MCF 10A (cell line): ENCODE measurements at regions not wholly inside any gene's neighbourhood (a gene's known extent, or its start where the extent isn't known, plus 50 kb on each side); places are given as distances from the start of the nearest gene placed in this dataset.

Experiments
- BruUV-seq: library from RNA; stranded (reverse); fragments of 400-500 nt; replicated peaks from 2 replicates; lab custom pipeline; 2021; lab: Mats Ljungman, UMichigan
- CTCF ChIA-PET: fragments of 300-600 bp; sonication (Branson Sonifier 250); formaldehyde crosslinking; extraction: SDS; loops from one replicate; lab custom pipeline; 2021; ENCODE audit warnings: antibody characterized with exemption, inconsistent platforms; lab: Yijun Ruan, JAX
- POLR2A ChIA-PET: fragments of 300-600, 350-650 bp; sonication (Branson Sonifier 250); formaldehyde crosslinking; extraction: SDS; loops from one replicate; lab custom pipeline; 2020; ENCODE audit warnings: antibody characterized with exemption, inconsistent platforms; lab: Yijun Ruan, JAX
- DNase-seq: peaks from one replicate; pipeline ENCODE4 v3.0.0-alpha.2; 2018; ENCODE audit not compliant: unreplicated experiment
- H3K27ac Mint-ChIP-seq: one replicate; pipeline ENCODE4 v1.8.0; 2022; ENCODE audit warnings: mild to moderate bottlenecking, low read depth, mixed read lengths; ENCODE audit not compliant: unreplicated experiment
- H3K27me3 Mint-ChIP-seq: one replicate; pipeline ENCODE4 v1.8.0; 2022; ENCODE audit warnings: mixed read lengths; ENCODE audit not compliant: insufficient read depth, unreplicated experiment
- H3K36me3 Mint-ChIP-seq: one replicate; pipeline ENCODE4 v1.8.0; 2022; ENCODE audit warnings: mild to moderate bottlenecking, moderate library complexity, mixed read lengths; ENCODE audit not compliant: insufficient read depth, unreplicated experiment
- H3K4me1 Mint-ChIP-seq: one replicate; pipeline ENCODE4 v1.8.0; 2022; ENCODE audit warnings: mixed read lengths; ENCODE audit not compliant: insufficient read depth, unreplicated experiment
- H3K4me3 Mint-ChIP-seq: one replicate; pipeline ENCODE4 v1.8.0; 2022; ENCODE audit warnings: mild to moderate bottlenecking, moderate library complexity, mixed read lengths; ENCODE audit not compliant: unreplicated experiment
- H3K9me3 Mint-ChIP-seq: one replicate; pipeline ENCODE4 v1.8.0; 2022; ENCODE audit warnings: mixed read lengths; ENCODE audit not compliant: unreplicated experiment
- intact Hi-C: fragments of 100-400 bp; cut with micrococcal nuclease; formaldehyde crosslinking; loops from 2 replicates; pipeline ENCODE4 v1.14.1; 2022
- TF ChIP-seq, protein P1 (sequence below): fragments of 200-600 bp; IDR thresholded peaks from one replicate; pipeline ENCODE4 v1.8.0; 2022; ENCODE audit warnings: antibody characterized with exemption, mild to moderate bottlenecking; ENCODE audit not compliant: unreplicated experiment

DNA sequence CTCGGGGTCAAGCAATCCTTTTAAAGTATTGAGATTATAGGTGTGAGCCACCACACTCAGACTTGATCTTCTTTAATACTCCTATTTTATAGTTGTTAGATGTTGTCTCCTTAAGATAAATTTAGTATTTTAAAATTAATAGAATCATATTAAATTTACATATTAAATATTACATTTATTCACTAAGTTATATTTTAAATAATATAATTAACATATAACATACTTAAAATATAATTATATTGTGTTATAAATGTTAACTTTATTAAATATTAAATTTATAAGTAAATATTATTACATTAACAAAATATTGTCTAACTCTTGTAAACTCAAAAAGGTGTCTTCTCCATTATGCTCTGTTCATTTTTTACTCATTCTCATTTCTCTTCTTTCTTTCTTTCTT, 675.9 kb upstream of the ADGRL4 start:
- POLR2A ChIA-PET = no interaction called here
- no peak overlapping the region for H3K27ac Mint-ChIP-seq
- DNase-seq = no peak
- no peaks in the 10 kb centered on the region for H3K4me1 Mint-ChIP-seq
- H3K36me3 Mint-ChIP-seq = no peaks in the 10 kb centered on the region
- H3K4me3 Mint-ChIP-seq = no peak overlapping the region
- no TSS peak for BruUV-seq
- no peaks in the 10 kb centered on the region for H3K27me3 Mint-ChIP-seq
- TF ChIP-seq, protein P1, sequence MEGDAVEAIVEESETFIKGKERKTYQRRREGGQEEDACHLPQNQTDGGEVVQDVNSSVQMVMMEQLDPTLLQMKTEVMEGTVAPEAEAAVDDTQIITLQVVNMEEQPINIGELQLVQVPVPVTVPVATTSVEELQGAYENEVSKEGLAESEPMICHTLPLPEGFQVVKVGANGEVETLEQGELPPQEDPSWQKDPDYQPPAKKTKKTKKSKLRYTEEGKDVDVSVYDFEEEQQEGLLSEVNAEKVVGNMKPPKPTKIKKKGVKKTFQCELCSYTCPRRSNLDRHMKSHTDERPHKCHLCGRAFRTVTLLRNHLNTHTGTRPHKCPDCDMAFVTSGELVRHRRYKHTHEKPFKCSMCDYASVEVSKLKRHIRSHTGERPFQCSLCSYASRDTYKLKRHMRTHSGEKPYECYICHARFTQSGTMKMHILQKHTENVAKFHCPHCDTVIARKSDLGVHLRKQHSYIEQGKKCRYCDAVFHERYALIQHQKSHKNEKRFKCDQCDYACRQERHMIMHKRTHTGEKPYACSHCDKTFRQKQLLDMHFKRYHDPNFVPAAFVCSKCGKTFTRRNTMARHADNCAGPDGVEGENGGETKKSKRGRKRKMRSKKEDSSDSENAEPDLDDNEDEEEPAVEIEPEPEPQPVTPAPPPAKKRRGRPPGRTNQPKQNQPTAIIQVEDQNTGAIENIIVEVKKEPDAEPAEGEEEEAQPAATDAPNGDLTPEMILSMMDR = no peak
- CTCF ChIA-PET = no interaction called here
- H3K9me3 Mint-ChIP-seq = peaks cover 13% of the 10 kb centered on the region
- intact Hi-C loops = no loop called here

DNA sequence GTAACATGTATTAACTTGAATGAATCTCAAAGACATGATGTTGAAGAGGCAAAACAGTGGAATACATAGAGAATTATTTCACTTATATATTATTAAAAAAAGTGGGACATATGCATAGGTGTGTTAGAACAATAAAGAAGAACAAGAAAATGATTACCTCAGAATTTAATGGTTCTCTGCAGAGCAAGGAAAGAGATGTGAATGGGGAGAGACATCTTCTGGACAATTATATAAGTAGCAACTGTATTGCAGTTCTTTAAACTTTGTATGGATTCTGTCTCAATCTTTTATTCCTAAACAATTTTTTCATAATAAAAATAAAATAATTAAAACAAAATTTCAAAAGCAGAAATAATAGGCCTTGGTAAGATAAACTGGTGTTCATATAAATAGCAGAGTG, 674.9 kb upstream of the ADGRL4 start:
- intact Hi-C loops = no loop called here
- no TSS peak for BruUV-seq
- Mint-ChIP-seq H3K36me3 (no peaks in the 10 kb centered on the region), H3K27me3 (no peaks in the 10 kb centered on the region), H3K4me3 (no peak overlapping the region), H3K4me1 (no peaks in the 10 kb centered on the region), H3K27ac (no peak overlapping the region), H3K9me3 (peaks cover 15% of the 10 kb centered on the region)
- TF ChIP-seq, protein P1 = no peak
- CTCF ChIA-PET = interaction anchor here (0.6 to 0.7 kb wide), 3 partner anchors 19 to 328 kb away, joined by 3 to 4 read pairs (median 3); no protein-coding TSS in a partner anchor
- no peak for DNase-seq
- POLR2A ChIA-PET = interaction anchor here (0.6 kb wide), 1 partner anchor 43 kb away, joined by 3 read pairs; no protein-coding TSS in a partner anchor

DNA sequence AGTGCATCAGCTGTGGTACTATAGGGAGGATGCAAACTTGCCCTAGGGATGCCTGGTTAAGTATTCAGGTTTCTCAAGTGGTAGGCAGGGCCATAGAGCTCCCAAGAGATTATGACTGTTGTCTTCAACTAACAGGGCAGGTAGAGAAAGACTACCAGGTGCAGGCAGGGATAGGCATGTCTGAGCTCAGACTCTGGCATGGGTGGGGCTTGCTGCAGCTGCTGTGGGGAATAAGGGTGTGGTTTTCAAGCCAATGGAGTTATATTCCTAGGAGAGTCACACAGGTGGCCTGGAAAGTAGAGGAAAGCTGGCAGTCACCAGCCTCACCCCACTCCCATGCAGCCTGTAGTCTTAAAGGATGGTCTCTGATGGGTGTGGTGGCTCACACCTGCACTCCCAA, 673.4 kb upstream of the ADGRL4 start:
- no peaks in the 10 kb centered on the region for H3K36me3 Mint-ChIP-seq
- peak overlapping the region; percentile 42 for H3K27ac Mint-ChIP-seq
- H3K9me3 Mint-ChIP-seq = peaks cover 12% of the 10 kb centered on the region
- DNase-seq = no peak
- H3K4me1 Mint-ChIP-seq = no peaks in the 10 kb centered on the region
- no peak overlapping the region for H3K4me3 Mint-ChIP-seq
- ChIA-PET POLR2A (no interaction called here), CTCF (interaction anchor here (0.7 to 1.2 kb wide), 2 partner anchors 181 to 1328 kb away, joined by 3 to 4 read pairs; no protein-coding TSS in a partner anchor)
- H3K27me3 Mint-ChIP-seq = no peaks in the 10 kb centered on the region
- intact Hi-C loops = no loop called here
- TF ChIP-seq, protein P1 = no peak
- BruUV-seq = no TSS peak

DNA sequence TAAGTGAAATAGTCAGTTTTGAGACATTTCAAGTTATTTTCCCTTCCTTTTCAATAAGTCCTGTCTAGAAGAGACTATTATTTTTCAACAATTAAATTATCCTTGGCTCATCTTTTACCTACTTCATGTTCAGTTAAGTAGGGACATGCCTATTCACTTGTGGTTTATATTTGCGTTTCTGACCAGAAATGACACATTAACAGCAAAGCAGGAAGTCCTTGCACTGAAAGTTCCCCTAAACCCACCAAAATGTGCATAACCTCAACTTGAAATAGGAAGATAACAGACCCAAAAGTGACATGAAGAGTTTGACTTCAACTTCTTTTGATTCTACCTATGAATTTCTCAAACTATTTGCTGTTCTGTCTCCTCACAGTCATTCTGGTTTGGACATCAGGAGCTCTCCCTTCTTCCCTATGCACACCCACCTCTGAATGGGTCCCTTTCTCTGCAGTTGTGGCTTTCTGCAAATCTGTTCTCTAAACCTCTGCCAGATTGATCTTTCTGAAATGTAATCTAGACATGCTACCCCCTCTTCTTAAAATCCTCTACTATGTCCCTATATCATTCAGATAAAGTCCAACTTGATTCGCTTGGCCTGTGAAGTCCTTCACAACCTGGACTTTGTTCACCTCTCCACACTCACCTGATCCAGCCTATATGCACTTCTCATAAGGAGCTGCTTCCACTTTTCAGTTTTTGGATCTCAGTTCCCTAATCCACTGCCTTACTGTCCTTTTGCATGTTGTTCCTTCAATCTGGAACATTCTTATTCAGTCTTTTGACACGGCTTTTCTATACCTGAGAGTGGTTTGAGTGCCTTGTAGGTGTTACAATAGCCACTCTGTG, 661.5 kb upstream of the ADGRL4 start:
- ChIA-PET POLR2A (interaction anchor here (0.6 to 0.9 kb wide), 2 partner anchors 102 to 1505 kb away, joined by 3 read pairs; no protein-coding TSS in a partner anchor), CTCF (no interaction called here)
- intact Hi-C loops = no loop called here
- H3K27me3 Mint-ChIP-seq = no peaks in the 10 kb centered on the region
- H3K36me3 Mint-ChIP-seq = no peaks in the 10 kb centered on the region
- H3K4me3 Mint-ChIP-seq = no peak overlapping the region
- BruUV-seq = no TSS peak
- no peak overlapping the region for H3K27ac Mint-ChIP-seq
- no peak for DNase-seq
- TF ChIP-seq, protein P1 = no peak
- peaks cover 1% of the 10 kb centered on the region for H3K4me1 Mint-ChIP-seq
- H3K9me3 Mint-ChIP-seq = no peaks in the 10 kb centered on the region
